Bronchial epithelial cell (primary cell): ENCODE measurements at regions not wholly inside any gene's neighbourhood (a gene's known extent, or its start where the extent isn't known, plus 50 kb on each side); places are given as distances from the start of the nearest gene placed in this dataset.

Experiments
- DNase-seq: peaks from one replicate; pipeline ENCODE4 v3.0.0-alpha.2; 2010; ENCODE audit warnings: low read depth
- FAIRE-seq: peaks from 2 replicates; lab custom pipeline; 2011; peaks lifted over from hg19 to GRCh38; lab: Jason Lieb, UNC
- H3K27me3 ChIP-seq: 2 replicates; pipeline ENCODE4 v1.5.1; 2011; ENCODE audit warnings: low read length; ENCODE audit not compliant: control insufficient read depth, insufficient read depth
- H3K36me3 ChIP-seq: 2 replicates; pipeline ENCODE4 v1.5.1; 2011; ENCODE audit warnings: low read length; ENCODE audit not compliant: control insufficient read depth, insufficient read depth
- H3K4me3 ChIP-seq: 2 replicates; pipeline ENCODE4 v1.5.1; 2011; ENCODE audit warnings: mild to moderate bottlenecking, low read depth, low read length, control low read depth
- TF ChIP-seq, protein P1 (sequence below): IDR thresholded peaks from 2 replicates; pipeline ENCODE4 v1.5.1; 2011; ENCODE audit warnings: mild to moderate bottlenecking, moderate library complexity, low read length, control low read depth, inconsistent platforms; ENCODE audit not compliant: insufficient read depth, severe bottlenecking

- no peak for FAIRE-seq
- DNase-seq, result no peak
- TF ChIP-seq, protein P1, sequence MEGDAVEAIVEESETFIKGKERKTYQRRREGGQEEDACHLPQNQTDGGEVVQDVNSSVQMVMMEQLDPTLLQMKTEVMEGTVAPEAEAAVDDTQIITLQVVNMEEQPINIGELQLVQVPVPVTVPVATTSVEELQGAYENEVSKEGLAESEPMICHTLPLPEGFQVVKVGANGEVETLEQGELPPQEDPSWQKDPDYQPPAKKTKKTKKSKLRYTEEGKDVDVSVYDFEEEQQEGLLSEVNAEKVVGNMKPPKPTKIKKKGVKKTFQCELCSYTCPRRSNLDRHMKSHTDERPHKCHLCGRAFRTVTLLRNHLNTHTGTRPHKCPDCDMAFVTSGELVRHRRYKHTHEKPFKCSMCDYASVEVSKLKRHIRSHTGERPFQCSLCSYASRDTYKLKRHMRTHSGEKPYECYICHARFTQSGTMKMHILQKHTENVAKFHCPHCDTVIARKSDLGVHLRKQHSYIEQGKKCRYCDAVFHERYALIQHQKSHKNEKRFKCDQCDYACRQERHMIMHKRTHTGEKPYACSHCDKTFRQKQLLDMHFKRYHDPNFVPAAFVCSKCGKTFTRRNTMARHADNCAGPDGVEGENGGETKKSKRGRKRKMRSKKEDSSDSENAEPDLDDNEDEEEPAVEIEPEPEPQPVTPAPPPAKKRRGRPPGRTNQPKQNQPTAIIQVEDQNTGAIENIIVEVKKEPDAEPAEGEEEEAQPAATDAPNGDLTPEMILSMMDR, result no peak
These were observed 1048.5 kb upstream of the PABPC4L start for GRCh38 chr4:135250040-135250439.

DNA sequence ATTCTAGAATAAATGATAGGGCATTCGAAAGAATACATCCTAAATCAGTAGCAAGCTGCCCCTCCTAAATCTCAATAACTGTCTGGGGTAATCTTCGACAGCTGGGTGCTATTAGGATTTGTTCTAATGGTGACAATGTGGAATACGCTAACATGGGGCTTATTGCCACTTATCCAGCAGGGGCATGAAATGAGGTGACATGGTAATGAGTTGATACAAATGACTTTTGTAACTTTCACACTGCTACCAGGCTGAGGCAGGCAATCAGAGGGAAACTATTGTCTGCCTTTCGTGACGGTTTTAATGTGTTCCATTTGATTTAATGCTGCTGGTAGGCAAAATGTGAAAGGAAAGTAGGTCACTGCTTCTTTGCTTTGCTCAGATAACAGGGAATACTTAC, 1047.4 kb upstream of the PABPC4L start:
- no peak overlapping the region for H3K4me3 ChIP-seq
- FAIRE-seq, result no peak
- DNase-seq, result no peak
- TF ChIP-seq, protein P1, result no peak
- no peaks in the 10 kb centered on the region for H3K36me3 ChIP-seq
- no peaks in the 10 kb centered on the region for H3K27me3 ChIP-seq

More at GRCh38 chr4:135250040-135250439, 1048.5 kb upstream of the PABPC4L start:
- H3K4me3 ChIP-seq, result no peak overlapping the region
- H3K27me3 ChIP-seq, result no peaks in the 10 kb centered on the region
- no peaks in the 10 kb centered on the region for H3K36me3 ChIP-seq

DNA sequence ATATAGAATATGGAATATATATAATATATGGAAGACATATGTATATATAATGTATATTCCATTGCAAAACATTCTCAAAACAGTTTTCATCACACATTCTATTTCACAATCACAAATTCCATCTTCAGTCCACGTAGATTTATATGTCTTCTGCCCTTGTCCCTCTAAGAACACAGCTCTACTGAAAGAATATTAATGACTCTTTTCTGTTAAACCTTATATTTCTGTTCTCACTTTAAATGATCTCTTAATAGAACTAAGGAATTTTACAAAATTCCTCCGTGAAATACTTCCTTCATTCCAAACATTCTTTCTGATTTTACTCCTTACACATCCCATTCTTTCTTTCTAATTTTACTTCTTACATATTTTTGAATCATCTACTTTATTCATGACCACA, 1043.1 kb upstream of the PABPC4L start:
- TF ChIP-seq, protein P1, result no peak
- DNase-seq, result no peak
- FAIRE-seq, result no peak
- Histone ChIP-seq H3K4me3 (no peak overlapping the region), H3K36me3 (no peaks in the 10 kb centered on the region), H3K27me3 (no peaks in the 10 kb centered on the region)

- no peaks in the 10 kb centered on the region for H3K27me3 ChIP-seq
- no peaks in the 10 kb centered on the region for H3K36me3 ChIP-seq
- TF ChIP-seq, protein P1, result no peak
- H3K4me3 ChIP-seq, result no peak overlapping the region
- DNase-seq (no peak), FAIRE-seq (no peak)
These were observed 1042.5 kb upstream of the PABPC4L start for GRCh38 chr4:135244056-135244455.

GRCh38 chr4:135240796-135241195, 1039.2 kb upstream of the PABPC4L start:
- FAIRE-seq, result no peak
- Histone ChIP-seq H3K36me3 (no peaks in the 10 kb centered on the region), H3K4me3 (no peak overlapping the region), H3K27me3 (no peaks in the 10 kb centered on the region)
- no peak for DNase-seq
- TF ChIP-seq, protein P1, result no peak

- DNase-seq (no peak), FAIRE-seq (no peak)
- TF ChIP-seq, protein P1, result no peak
- no peaks in the 10 kb centered on the region for H3K36me3 ChIP-seq
- no peak overlapping the region for H3K4me3 ChIP-seq
- H3K27me3 ChIP-seq, result no peaks in the 10 kb centered on the region
These were observed 1038.4 kb upstream of the PABPC4L start for GRCh38 chr4:135239964-135240363.
